Activated CD4-positive, alpha-beta T cell treated with anti-CD3 and anti-CD28 coated beads for 36 hours (primary cell): ENCODE measurements at regions not wholly inside any gene's neighbourhood (a gene's known extent, or its start where the extent isn't known, plus 50 kb on each side); places are given as distances from the start of the nearest gene placed in this dataset.

Experiments
- ATAC-seq: fragments of 200-7000 bp; cut with Tn5 transposase; one replicate; pipeline ENCODE4 v1.10.0; 2021; ENCODE audit warnings: mild to moderate bottlenecking, moderate library complexity
- CTCF ChIA-PET: fragments of 350-600 bp; sonication (Branson Sonifier 250); formaldehyde crosslinking; loops from one replicate; lab custom pipeline; 2021; ENCODE audit warnings: antibody characterized with exemption; lab: Charles Lee
- POLR2A ChIA-PET: fragments of 350-600 bp; sonication (Branson Sonifier 250); formaldehyde crosslinking; loops from one replicate; lab custom pipeline; 2021; ENCODE audit warnings: antibody characterized with exemption, inconsistent platforms; lab: Charles Lee
- DNase-seq: peaks from one replicate; pipeline ENCODE4 v3.0.0-alpha.2; 2020
- H3K27ac Mint-ChIP-seq: one replicate; pipeline ENCODE4 v1.8.0; 2021; ENCODE audit warnings: mixed read lengths
- H3K27me3 Mint-ChIP-seq: one replicate; pipeline ENCODE4 v1.8.0; 2021; ENCODE audit warnings: mixed read lengths
- H3K36me3 Mint-ChIP-seq: one replicate; pipeline ENCODE4 v1.8.0; 2021; ENCODE audit warnings: low read depth, mixed read lengths
- H3K4me1 Mint-ChIP-seq: one replicate; pipeline ENCODE4 v1.8.0; 2021; ENCODE audit warnings: mixed read lengths
- H3K4me3 Mint-ChIP-seq: one replicate; pipeline ENCODE4 v1.8.0; 2021; ENCODE audit warnings: mild to moderate bottlenecking, moderate library complexity, mixed read lengths
- H3K9me3 Mint-ChIP-seq: one replicate; pipeline ENCODE4 v1.8.0; 2021; ENCODE audit warnings: low read depth, mixed read lengths
- intact Hi-C, 2 experiments: fragments of 100-400 bp; cut with DNase I in 1 of 2; cut with micrococcal nuclease in 1 of 2; formaldehyde crosslinking; loops; one replicate each; pipeline versions ENCODE4 v1.14.2 to v1.15.1; 2022 to 2024; cut with DNase I, micrococcal nuclease

DNA sequence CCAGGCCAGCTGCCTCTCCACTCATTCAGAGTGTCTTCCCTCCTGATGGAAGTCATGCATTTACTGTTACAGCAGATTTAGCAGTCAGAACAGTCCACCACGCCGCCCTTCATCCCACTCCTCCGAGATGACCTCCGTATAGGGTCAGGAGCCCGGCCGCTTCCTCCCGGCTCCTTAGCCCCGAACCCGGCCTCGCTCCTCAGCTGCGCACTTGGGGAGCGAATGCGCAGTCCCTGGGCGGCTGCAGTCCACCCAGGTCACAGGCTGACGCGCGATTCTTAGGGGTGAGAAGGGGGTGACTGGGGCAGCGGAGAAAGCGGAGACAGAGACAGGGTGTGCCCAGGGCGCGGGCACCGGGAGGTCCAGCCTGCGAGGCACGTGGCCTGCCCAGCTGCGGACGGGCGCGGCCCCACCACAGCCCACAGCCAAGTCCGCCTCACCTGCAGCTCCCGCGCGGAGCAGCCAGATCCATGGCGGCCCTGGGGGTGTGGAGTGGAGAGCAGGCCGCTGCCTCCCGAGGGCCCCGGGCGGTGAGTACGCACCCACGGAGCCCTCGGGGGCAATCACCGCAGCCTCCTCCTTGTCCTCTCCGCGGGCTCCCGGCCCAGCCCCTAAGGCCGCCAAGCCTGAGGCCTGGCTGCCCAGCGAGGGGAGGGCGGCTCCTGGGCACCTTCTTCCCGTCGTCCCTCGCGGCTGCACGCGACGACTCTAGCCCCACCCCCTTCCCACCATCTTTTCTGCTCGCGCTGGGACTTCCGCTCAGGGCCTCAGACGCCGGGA, 286.6 kb downstream of the BRD1 start:
- Mint-ChIP-seq H3K4me3 (no peak overlapping the region), H3K4me1 (no peaks in the 10 kb centered on the region), H3K36me3 (no peaks in the 10 kb centered on the region), H3K27ac (no peak overlapping the region), H3K27me3 (no peaks in the 10 kb centered on the region), H3K9me3 (no peaks in the 10 kb centered on the region)
- DNase-seq (no peak), ATAC-seq (no peak)
- ChIA-PET POLR2A (no interaction called here), CTCF (no interaction called here)
- intact Hi-C loops = no loop called here

DNA sequence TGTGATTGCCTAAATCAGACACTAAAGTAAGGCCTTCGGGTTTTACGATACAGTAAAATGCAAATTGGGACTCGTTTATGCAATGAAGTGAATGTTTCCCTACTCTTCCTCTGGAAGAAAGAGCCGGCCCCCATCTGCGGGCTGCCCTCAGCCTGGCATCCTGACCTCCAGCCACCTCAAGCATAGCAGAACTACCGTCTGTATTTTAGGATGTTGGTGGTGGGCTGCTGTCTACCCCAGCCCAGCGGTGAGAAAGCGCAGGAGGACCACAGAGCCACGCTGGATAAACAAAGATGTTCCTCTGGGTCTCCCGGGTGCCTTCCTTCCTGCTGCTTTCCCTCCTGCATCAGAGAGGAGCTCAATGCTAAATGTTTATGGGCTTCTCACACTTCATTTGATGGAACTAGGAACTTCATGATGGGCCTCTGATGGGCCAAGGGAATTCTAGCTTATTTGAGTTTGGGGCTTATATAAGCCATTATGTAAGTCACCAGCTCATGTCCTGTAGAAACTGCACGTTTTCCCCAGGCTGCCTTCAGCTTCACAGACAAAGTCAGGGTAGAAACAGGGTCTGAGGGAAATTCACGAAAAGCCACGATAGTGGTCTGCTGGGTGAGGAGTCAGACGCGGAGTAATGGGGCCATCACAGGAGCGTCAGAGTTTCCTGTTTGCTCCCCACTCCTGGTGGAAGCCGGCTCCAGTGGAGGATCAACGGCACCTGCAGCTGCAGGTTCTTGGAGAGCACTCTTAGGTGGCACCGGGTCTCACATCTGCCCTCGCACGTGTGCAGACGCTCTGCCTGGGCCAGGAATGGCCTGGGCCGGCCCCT, 287.4 kb downstream of the BRD1 start:
- CTCF ChIA-PET = no interaction called here
- POLR2A ChIA-PET = no interaction called here
- Mint-ChIP-seq H3K27ac (no peak overlapping the region), H3K9me3 (no peaks in the 10 kb centered on the region), H3K36me3 (no peaks in the 10 kb centered on the region), H3K4me1 (no peaks in the 10 kb centered on the region), H3K27me3 (no peaks in the 10 kb centered on the region), H3K4me3 (no peak overlapping the region)
- DNase-seq (no peak), ATAC-seq (no peak)
- intact Hi-C loops = no loop called here

DNA sequence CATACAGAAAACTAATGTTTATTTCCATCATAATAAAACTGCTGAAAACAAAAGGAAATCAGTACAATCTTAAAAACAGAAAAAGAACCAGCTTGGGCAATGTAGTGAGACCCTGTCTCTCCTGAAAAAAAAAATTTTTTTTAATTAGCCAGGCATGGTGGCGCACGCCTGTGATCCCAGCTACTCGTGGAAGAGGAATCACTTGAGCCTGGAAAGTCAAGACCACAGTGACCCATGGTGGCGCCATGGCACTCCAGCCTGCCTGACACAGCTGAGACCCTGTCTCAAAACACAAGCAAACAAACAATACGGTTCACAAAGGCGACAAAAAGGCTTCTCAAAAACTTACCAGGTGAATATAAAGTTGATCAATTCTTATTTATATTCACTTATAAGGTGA, 289.7 kb downstream of the BRD1 start:
- H3K36me3 Mint-ChIP-seq = no peaks in the 10 kb centered on the region
- H3K4me3 Mint-ChIP-seq = no peak overlapping the region
- POLR2A ChIA-PET = no interaction called here
- H3K27ac Mint-ChIP-seq = no peak overlapping the region
- DNase-seq = no peak
- no peak for ATAC-seq
- H3K4me1 Mint-ChIP-seq = no peaks in the 10 kb centered on the region
- CTCF ChIA-PET = no interaction called here
- no peaks in the 10 kb centered on the region for H3K27me3 Mint-ChIP-seq
- H3K9me3 Mint-ChIP-seq = no peaks in the 10 kb centered on the region
- intact Hi-C loops = no loop called here

DNA sequence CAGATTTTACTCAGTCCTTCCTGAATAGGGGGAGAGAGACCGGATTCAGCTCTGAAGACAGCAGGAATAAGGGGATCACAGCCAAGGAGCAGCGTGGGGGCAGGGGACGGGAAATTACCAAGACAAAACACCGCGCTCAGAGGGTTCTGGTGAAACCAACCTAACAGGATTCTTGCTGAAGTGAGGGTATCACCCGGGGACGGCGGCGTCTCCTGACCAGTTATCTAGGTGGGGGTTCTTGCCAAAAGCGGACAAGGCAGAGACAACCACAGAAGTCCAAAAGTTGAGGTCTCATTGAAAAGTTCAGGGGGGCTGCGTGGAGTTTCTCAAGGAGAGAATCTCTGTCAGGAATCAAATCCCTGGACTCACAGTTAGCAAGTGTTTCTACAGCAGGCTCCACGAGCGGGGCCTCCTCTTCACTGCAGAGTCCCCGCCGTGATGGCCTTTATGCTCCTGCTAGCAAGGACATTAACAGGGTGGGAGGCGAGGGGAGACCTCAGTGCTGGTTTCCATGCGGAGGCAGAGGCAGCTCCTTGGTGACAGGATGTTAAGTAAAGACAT, 291.0 kb downstream of the BRD1 start:
- H3K4me3 Mint-ChIP-seq = no peak overlapping the region
- no peak for ATAC-seq
- no peak overlapping the region for H3K27ac Mint-ChIP-seq
- H3K9me3 Mint-ChIP-seq = no peaks in the 10 kb centered on the region
- intact Hi-C loops = no loop called here
- no peaks in the 10 kb centered on the region for H3K4me1 Mint-ChIP-seq
- ChIA-PET POLR2A (no interaction called here), CTCF (no interaction called here)
- peaks cover 1% of the 10 kb centered on the region for H3K36me3 Mint-ChIP-seq
- no peaks in the 10 kb centered on the region for H3K27me3 Mint-ChIP-seq
- no peak for DNase-seq

DNA sequence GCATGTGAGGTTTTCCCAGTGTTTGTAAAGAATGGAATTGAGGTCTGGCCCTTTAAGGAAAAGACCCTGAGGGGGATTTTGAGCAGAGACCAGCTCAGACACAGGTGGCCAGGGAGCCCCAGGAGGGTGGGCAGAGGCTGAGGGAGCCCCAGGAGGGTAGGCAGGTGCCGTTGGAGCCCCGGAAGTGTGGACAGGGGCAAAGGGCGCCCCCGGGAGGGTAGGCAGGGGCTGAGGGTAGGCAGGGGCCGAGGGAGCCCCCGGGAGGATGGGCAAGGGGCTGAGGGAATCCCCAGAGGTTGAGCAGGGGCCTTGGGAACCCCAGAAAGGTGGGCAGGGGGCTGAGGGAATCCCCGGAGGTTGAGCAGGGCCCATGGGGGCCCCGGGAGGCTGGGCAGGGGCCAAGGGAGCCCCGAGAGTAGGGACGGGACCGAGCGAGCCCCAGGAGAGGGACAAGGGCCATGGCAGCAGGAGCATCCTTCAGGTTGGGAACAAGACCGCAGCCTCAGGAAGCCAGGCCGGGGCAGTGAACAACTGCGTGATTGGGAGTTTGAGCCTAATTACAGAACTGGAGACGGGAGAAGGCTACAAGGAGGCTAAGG, 292.0 kb downstream of the BRD1 start:
- Mint-ChIP-seq H3K4me1 (no peaks in the 10 kb centered on the region), H3K27me3 (no peaks in the 10 kb centered on the region), H3K36me3 (peaks cover 1% of the 10 kb centered on the region), H3K27ac (no peak overlapping the region), H3K4me3 (no peak overlapping the region), H3K9me3 (no peaks in the 10 kb centered on the region)
- intact Hi-C loops = no loop called here
- no peak for ATAC-seq
- CTCF ChIA-PET = no interaction called here
- DNase-seq = no peak
- POLR2A ChIA-PET = no interaction called here

DNA sequence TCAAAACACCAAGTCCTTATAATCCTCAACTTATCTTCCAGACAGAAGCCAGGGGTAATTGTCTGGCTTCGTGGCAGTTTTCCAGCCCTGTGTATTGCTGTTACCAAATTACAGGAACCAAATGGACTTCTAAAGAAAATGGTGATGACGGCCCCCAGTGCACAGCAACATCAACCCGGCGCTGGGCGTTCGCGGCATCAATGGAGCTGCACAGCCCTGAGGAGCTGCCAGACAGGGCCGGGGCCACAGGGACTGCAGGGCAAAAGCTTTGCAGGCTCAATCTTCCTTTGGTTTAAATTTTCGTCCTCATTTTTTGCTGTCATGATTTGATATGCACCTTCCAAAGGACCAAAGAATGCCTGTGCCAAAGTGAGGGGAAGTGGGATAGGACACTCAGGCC, 292.5 kb downstream of the BRD1 start:
- H3K4me3 Mint-ChIP-seq = no peak overlapping the region
- H3K4me1 Mint-ChIP-seq = no peaks in the 10 kb centered on the region
- no peaks in the 10 kb centered on the region for H3K9me3 Mint-ChIP-seq
- H3K27ac Mint-ChIP-seq = no peak overlapping the region
- CTCF ChIA-PET = no interaction called here
- intact Hi-C loops = no loop called here
- H3K27me3 Mint-ChIP-seq = no peaks in the 10 kb centered on the region
- DNase-seq (no peak), ATAC-seq (no peak)
- peaks cover 1% of the 10 kb centered on the region for H3K36me3 Mint-ChIP-seq
- POLR2A ChIA-PET = no interaction called here

DNA sequence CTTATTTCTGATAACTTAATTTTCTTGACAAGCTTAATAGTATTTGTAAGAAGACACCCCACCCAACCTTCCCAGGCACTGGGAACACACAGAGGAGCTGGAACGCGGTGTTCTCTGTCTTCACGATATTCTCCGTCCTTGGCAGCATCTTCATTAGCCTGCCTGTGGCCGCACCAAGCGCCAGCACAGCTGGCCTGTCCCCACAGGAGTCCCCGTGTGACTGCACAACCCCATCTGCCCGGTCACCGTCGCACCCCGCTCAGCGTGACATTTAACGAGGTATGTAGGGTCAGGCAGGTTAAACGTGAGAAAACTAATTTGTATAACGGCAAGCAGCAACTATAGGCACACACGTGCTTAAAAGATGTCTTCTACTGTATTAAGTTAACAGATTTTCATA, 293.3 kb downstream of the BRD1 start:
- no peak for ATAC-seq
- Mint-ChIP-seq H3K9me3 (no peaks in the 10 kb centered on the region), H3K36me3 (peaks cover 3% of the 10 kb centered on the region), H3K27me3 (no peaks in the 10 kb centered on the region), H3K4me3 (no peak overlapping the region), H3K27ac (no peak overlapping the region), H3K4me1 (no peaks in the 10 kb centered on the region)
- CTCF ChIA-PET = no interaction called here
- intact Hi-C loops = no loop called here
- no peak for DNase-seq
- POLR2A ChIA-PET = no interaction called here

DNA sequence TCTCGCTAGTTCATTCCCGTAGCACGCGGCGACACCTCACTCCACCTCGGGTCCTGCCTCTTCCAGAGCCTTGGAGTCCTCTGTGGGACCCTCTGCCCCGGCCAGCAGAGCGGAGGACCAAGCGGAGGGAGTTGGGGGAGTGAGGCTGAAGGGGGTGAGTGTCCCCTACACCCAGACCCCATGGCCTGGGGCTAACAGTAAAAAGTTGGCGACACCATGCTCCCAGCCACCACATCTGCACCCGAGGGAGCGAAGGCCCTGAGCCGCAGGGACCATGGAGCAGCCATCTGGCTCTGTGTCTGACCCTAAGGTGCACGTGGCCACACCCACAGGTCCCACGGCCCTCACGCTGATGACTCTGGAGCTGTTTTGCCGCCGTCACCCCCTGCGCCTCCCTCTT, 293.8 kb downstream of the BRD1 start:
- Mint-ChIP-seq H3K9me3 (no peaks in the 10 kb centered on the region), H3K27ac (no peak overlapping the region), H3K27me3 (no peaks in the 10 kb centered on the region), H3K4me3 (no peak overlapping the region), H3K4me1 (no peaks in the 10 kb centered on the region), H3K36me3 (peaks cover 3% of the 10 kb centered on the region)
- ATAC-seq (no peak), DNase-seq (no peak)
- ChIA-PET POLR2A (no interaction called here), CTCF (no interaction called here)
- intact Hi-C loops = no loop called here

DNA sequence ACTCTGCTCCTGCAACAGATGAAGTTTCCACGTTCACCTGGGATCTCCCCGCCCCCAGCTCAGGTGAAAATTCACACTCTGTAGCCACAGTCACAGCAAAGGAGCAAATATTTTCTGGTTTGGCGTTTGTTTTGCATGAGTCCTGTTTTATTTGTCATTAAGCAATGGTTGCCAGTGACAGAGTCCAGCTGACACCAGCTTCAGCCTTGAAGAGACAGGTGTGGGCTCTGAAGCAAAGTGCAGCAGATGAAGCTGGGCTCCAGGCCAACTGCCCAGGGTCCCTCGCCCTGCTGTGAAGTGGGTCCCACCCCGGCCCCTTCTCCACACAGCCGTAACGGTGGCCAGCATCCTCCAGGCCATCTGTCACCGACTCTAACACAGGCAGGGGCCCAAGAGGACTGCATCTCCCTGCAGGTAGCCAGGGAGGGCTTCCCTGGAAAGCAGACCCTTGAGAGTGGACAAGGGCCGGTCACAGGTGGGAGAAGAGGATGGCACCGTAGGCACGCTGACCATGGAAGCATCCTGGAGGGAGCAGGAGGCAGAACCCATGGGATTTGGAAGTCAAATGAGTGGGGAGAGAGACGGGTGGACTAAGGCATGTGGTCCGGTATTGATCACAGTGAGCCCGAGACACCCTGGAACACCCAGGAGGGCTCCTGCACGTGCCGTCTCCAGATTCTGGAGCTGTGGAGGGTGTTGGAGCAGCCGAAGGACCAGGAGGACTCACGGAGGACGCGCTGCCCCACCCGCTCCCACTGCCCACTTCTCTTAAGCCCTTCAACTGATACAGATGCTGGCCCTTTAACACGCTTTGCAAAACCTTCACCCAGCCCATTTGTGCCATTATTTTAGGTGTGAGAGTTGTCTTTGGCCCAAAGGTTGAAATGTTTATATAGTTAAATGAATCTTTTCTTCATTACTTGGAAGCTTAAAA, 294.5 kb downstream of the BRD1 start:
- no peak overlapping the region for H3K4me3 Mint-ChIP-seq
- DNase-seq = no peak
- H3K9me3 Mint-ChIP-seq = no peaks in the 10 kb centered on the region
- ChIA-PET CTCF (no interaction called here), POLR2A (no interaction called here)
- no peaks in the 10 kb centered on the region for H3K4me1 Mint-ChIP-seq
- H3K27ac Mint-ChIP-seq = no peak overlapping the region
- no peaks in the 10 kb centered on the region for H3K27me3 Mint-ChIP-seq
- no peak for ATAC-seq
- intact Hi-C loops = no loop called here
- H3K36me3 Mint-ChIP-seq = peaks cover 3% of the 10 kb centered on the region

DNA sequence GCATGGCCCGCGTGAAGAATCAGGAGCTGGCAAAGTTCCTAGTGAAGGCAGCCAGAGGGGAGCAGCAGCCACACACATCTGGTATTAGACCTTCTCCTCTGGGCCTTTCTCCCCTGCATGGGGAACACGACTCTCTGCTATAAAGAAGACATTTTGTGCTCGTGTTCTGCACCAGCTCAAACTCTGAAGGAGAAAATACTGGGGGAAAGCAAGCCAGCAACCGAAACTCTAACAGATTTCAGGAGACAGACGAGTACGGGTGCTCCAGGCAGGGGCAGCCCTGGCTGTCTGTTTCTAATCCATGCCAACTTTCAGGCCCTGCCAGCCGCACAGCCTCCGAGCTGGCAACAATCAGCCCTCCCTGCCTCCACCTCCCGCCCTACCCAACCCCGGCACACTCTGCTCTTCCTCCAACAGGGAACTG, 296.3 kb downstream of the BRD1 start:
- intact Hi-C loops = no loop called here
- Mint-ChIP-seq H3K27ac (no peak overlapping the region), H3K9me3 (no peaks in the 10 kb centered on the region), H3K27me3 (no peaks in the 10 kb centered on the region), H3K36me3 (peaks cover 10% of the 10 kb centered on the region), H3K4me3 (no peak overlapping the region), H3K4me1 (no peaks in the 10 kb centered on the region)
- no peak for ATAC-seq
- ChIA-PET POLR2A (no interaction called here), CTCF (no interaction called here)
- DNase-seq = no peak

DNA sequence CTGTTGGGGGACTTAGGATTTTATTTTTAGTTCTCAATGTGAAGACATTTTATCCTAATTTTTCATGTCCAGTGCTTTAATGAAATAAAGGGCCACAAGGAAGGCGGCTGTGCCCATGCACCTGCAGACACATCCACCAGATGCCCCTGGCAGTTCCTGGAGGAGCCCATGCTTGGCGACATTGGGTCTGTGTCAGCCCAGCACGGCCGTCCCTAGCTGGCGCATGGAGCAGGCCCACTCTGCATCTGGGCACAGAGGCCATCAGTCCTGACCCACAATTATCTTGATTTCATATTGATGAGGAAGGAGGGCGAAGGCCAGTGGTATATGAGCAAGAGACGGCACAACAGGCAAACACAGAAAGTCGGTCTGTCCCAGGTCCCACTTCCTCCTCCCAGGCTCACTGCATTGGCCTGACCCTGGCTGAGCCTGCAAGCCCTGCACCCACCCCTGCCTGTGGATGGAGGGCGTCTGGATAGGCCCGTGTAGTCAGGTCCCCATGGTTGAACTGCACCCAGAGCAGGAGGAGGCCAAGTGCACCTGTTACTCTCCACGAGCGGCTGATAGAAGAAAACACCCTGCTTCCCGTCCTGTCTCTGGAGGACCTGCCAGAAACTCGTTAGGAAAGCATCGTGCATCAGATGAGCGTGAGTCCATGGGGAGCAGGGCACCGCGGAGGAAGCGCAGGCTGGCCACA, 296.9 kb downstream of the BRD1 start:
- no peaks in the 10 kb centered on the region for H3K4me1 Mint-ChIP-seq
- intact Hi-C loops = no loop called here
- H3K36me3 Mint-ChIP-seq = peaks cover 10% of the 10 kb centered on the region
- POLR2A ChIA-PET = no interaction called here
- DNase-seq (no peak), ATAC-seq (no peak)
- no peaks in the 10 kb centered on the region for H3K27me3 Mint-ChIP-seq
- no peak overlapping the region for H3K27ac Mint-ChIP-seq
- CTCF ChIA-PET = no interaction called here
- no peak overlapping the region for H3K4me3 Mint-ChIP-seq
- no peaks in the 10 kb centered on the region for H3K9me3 Mint-ChIP-seq
